Sigmoid colon (tissue), 3 donors: ENCODE measurements at regions not wholly inside any gene's neighbourhood (a gene's known extent, or its start where the extent isn't known, plus 50 kb on each side); places are given as distances from the start of the nearest gene placed in this dataset.

Source experiments
- POLR2A ChIP-seq, 2 donors: fragments of 450-650 bp; IDR thresholded peaks; one replicate each; pipeline ENCODE4 v1.6.1; 2016; ENCODE audit warnings: antibody characterized with exemption in 2 of 2, mild to moderate bottlenecking in 2 of 2, moderate library complexity in 2 of 2
- TF ChIP-seq, protein P1 (sequence below), 4 experiments: fragments of 450-650 bp in 3 of 4; fragments of 200-600 bp in 1 of 4; IDR thresholded peaks; one replicate each; pipeline ENCODE4 v1.5.1; 2016 to 2019; ENCODE audit warnings: antibody characterized with exemption in 4 of 4, mild to moderate bottlenecking in 3 of 4, moderate library complexity in 2 of 4

DNA sequence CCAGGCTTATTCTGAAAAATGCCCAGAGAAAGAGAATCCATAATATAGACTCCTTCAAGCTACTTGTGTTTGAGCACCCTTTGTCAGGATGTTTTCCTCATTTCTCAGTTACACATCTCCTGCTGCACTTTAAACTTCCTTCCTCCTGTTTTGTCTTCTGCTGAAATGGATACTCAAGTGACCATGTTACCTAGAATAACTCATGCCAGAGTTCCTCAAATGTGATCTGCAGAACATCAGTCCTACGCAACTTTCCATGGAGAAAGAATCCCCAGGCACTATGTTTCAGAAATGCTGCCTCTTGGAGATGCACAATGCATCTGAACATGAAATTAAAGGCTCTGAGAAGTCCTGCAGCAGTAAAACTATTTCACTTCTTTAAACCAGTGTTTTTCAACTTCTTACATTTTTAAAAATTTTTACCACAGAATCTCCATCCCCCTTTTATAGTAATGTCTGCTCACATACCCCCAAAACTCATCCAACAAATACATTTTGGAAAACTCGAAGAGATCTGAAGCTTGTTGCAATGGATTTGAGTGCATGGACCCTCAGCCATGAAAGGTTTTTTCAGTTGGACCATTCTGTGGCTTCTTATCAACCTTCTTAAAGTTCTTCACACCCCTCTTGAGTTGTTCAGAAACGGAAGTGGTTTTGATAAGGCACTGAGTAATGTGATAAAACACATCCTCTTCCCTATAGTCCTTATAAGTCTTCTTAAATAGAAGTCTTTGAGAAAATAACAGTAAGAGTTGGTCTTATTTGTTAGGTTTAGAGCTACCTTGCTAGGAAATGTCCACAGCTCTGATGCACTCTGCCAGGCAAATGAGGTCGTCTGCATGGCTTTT lies 84.5 kb upstream of the KCNA1 start:
- TF ChIP-seq, protein P1, sequence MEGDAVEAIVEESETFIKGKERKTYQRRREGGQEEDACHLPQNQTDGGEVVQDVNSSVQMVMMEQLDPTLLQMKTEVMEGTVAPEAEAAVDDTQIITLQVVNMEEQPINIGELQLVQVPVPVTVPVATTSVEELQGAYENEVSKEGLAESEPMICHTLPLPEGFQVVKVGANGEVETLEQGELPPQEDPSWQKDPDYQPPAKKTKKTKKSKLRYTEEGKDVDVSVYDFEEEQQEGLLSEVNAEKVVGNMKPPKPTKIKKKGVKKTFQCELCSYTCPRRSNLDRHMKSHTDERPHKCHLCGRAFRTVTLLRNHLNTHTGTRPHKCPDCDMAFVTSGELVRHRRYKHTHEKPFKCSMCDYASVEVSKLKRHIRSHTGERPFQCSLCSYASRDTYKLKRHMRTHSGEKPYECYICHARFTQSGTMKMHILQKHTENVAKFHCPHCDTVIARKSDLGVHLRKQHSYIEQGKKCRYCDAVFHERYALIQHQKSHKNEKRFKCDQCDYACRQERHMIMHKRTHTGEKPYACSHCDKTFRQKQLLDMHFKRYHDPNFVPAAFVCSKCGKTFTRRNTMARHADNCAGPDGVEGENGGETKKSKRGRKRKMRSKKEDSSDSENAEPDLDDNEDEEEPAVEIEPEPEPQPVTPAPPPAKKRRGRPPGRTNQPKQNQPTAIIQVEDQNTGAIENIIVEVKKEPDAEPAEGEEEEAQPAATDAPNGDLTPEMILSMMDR (IDR thresholded peaks at IDR 0.05): no peak
- no peak for TF ChIP-seq POLR2A (IDR thresholded peaks at IDR 0.05)
